NOMO-1 treated with DMSO at 0.1 percent for 48 hours (cell line): ENCODE measurements at regions not wholly inside any gene's neighbourhood (a gene's known extent, or its start where the extent isn't known, plus 50 kb on each side); places are given as distances from the start of the nearest gene placed in this dataset.

ENCODE experiments used
- DNase-seq: peaks from one replicate; lab custom pipeline; 2025; ENCODE audit not compliant: unreplicated experiment; lab: John Stamatoyannopoulos, UW

DNA sequence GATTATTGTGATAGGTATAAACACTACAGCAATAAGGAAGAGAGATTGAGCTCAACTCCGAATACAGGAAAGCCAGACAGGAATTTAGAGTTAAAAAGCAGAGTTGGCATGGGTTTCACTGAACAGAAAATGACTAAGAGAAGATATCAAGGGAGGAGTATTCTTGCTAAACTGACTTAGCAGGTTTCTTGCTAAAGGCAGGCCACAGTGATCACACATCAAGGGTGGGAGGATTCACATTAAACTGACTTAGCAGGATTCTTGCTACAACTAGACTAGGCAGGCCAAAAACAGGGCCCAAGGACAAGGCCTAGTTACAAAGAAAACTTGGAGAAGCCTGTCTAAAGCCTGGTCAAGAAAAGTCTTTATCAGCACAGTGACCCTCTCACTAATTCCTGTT, 195.1 kb downstream of the MAGEB5 start:
- DNase-seq: no peak

- DNase-seq: no peak
Measured at GRCh38 chrX:26409636-26410035, 193.7 kb downstream of the MAGEB5 start.

- DNase-seq: no peak
Measured at GRCh38 chrX:26387906-26388305, 171.9 kb downstream of the MAGEB5 start.

DNA sequence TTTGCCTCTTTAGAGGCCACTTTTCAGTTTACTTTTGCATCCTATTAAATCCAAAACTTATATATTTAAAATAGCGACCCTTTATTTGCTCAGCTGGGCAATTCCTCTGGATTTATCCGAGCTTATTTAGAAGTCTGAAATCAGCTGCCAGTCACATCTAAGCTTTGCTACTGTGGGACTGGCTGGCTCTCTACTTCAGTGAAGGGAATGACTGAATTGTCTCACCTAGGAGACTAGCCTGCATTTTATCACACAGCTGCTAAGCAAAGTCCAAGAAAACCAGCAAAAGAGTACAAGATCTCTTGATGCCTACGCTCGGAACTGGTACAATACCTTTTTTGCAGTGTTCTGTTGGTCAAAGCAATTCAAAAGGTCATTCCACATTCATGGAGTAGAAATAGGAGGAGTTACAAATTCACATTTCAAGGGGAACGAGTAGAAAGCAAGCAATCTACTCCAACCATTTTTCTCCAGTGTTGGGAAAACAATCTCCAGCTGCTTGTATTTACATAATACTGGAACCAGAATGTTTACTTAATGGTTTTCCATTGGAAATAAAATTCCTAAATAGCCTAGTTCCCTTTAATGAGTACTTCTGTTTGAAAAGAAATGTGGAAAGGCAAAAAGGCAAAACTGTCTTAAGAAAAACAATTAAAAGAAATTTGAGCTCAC, 160.2 kb downstream of the MAGEB5 start:
- no peak for DNase-seq

DNA sequence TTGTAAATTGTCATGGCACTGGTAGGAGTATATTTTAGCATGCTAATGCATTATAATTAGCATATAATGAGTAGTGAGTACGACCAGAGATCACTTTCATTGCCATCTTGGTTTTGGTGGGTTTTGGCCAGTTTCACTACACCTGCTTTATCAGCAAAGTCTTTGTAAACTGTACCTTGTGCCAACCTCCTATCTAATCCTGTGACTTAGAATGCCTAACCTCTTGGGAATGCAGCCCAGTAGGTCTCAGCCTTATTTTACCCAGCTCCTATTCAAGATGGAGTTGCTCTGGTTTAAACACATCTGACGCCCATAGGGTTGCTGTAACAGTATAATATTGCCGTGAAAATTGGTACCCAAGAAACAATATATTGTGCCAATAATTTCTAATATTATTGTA, 159.4 kb downstream of the MAGEB5 start:
- DNase-seq: no peak

- no peak for DNase-seq
Measured at GRCh38 chrX:26373829-26374228, 157.9 kb downstream of the MAGEB5 start.

GRCh38 chrX:26352891-26353430, 137.0 kb downstream of the MAGEB5 start:
- DNase-seq: no peak

- no peak for DNase-seq
Measured at GRCh38 chrX:26347171-26347570, 131.2 kb downstream of the MAGEB5 start.

- no peak for DNase-seq
Measured at GRCh38 chrX:26334232-26334631, 118.3 kb downstream of the MAGEB5 start.

- no peak for DNase-seq
Measured at GRCh38 chrX:26328608-26329319, 112.8 kb downstream of the MAGEB5 start.

DNA sequence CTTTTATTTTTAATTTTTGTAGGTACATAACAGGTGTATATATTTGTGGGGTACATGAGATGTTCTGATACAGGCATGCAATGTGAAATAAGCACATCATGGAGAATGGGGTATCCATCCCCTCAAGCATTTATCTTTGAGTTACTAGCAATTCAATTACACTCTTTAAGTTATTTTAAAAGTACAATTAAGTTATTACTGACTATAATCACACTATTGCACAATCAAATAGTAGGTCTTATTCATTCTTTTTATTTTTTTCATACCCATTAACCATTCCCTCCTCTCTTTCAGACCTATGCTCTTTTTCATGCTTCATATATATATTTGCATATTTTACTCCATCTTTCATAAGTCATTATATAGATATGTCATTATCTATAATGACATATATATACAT, 93.3 kb downstream of the MAGEB5 start:
- DNase-seq: no peak

DNA sequence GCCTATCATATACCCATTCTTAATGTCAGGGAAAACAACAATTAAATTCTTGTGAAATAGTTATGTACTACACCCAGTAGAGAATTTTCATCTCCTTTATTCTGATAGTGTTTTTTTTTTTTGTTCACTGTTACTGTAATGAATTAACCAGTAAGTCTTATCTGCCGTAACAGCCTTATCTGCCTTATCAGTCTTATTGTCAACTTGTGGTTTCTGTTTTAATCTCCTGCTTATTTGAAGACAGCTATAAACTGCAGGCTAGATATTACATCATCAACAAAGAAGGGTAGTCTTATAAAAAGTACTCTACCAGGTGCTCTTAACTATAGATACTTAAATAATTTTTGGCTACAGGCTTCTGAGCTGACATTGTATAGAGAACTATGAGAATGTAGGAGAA, 79.5 kb downstream of the MAGEB5 start:
- DNase-seq: no peak

- DNase-seq: no peak
Measured at GRCh38 chrX:26286836-26287235, 70.9 kb downstream of the MAGEB5 start.
